NCI-H2196 treated with DMSO at 0.1 percent for 48 hours (cell line): ENCODE measurements at regions not wholly inside any gene's neighbourhood (a gene's known extent, or its start where the extent isn't known, plus 50 kb on each side); places are given as distances from the start of the nearest gene placed in this dataset.

ENCODE experiments used
- DNase-seq: peaks from one replicate; lab custom pipeline; 2025; ENCODE audit not compliant: unreplicated experiment; lab: John Stamatoyannopoulos, UW

DNA sequence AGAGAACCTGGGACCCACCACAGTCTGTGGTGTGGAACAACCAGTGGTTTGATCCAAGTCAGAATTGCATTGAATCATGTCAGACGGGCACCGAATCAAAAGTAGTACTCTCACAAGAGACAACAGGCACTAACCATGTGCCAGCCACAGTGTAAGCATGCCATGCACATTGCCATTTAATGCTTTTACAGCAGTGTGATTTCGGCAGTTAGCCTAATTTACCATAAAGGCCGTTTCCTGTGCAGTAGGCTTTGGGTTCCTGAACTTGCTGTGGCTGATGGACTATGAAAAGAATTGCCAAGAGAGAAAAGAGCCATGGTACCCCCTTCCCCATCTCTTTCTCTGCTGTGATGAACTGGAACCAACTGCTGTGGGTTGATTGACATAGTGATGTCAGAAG is 540.6 kb downstream of the EBF1 start:
- DNase-seq = no peak

DNA sequence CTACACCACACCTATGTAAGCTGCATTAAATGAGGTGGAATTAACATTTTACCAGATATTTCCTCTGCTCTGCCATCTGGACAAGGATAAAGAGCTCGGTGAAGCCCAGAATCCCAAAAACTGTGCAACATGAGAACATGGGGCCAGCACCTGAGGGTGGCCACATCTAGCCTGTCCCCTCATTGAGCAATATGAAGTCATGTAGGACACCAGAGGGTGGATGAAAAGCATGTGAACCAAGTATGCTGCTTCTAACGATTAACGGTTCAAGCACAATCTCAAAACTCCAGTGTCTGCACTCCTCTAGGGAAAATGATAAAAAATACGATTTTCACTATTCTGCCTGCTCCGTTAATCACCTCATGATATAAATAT is 545.8 kb downstream of the EBF1 start:
- DNase-seq = no peak

- no peak for DNase-seq
Measured at GRCh38 chr5:158553195-158553961, 546.3 kb downstream of the EBF1 start.

DNA sequence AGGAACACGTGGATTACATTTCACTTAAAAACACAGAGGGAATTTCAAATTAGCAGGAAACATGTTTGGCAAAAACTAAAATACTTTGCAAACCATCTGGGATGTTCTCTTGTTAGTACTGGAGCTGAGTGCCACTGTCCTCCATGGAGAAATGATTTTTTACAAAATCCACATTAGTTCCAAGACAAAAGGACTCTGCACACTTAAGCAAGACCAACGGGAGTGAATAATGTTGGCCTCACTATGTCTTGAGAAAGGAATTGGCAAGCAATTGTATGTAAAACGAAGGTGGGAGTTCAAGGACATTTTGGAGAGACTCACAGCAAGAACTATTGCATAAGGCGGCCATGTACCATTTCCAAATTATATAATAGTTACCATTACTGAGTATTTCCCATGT is 547.5 kb downstream of the EBF1 start:
- no peak for DNase-seq

- DNase-seq = no peak
Measured at GRCh38 chr5:158549311-158549710, 550.4 kb downstream of the EBF1 start.

GRCh38 chr5:158546748-158547147 is 553.0 kb downstream of the EBF1 start:
- DNase-seq = no peak

DNA sequence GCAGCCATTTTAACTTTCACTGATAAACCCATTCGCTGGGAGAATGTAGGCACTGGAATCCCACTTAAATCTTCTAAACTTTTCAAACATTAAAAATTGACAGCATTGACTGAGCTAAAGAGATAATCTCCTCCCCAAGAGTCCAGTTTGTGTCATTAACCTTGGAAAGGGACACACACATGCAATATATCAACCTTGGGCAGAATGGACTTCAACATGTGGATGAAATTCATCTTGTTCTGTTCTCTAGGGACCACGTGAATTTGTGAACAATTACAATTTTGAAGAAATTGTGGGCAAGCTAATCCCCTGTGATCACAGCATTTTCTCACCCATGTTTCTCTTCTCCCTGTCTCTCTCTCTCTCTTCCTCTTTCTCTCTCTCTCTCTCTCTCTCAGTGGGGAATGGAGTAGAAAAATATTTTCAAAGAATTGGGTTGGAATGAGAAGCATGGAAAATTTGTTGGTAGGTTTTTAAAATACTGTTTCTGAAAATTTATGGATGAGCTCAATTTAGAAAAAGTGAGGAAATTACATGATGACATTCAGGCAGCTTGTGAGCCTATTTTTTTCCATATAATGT is 553.7 kb downstream of the EBF1 start:
- DNase-seq = no peak

DNA sequence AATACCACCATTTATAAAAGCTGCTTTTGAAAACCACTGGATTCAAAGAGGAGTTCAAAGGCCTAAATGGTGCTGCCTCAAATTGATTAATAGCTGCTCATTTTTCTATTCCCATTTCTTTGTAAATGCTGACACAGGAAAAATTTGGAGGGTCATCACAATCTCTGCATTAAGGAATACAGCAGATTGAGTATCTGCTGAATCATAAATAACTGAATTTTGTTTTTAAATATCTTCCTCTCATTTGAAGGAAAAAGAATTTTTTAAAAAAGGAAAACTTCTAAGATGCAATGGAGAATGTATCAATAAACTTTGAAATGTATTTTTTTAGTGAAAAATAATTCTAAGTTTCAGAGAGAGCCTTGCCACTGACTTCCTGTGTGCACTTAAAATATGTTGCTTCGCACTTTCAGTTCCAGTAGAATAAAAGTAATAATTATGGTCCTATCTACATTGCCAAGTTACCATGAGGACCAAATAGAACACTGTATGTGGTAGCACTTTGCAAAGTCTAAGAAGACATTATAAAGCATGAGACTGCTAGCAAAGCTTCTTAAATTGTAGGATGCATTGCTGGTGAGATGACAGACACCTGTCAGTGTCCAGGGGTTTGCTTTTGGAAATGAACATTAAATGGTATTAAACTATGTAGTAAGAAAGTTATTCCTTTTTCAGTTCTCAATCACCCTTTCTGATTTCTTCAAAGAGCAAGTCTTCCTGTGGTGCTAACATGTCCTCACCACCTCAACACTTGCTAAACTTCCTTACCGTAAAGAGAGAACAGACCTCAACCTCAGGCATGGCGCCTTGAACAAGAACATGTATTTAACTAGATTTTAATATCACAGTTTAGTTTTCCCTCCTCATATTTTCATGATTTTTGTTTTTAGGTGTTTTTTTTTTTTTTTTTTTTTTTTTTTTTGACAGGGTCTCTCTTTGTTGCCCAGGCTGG is 555.1 kb downstream of the EBF1 start:
- no peak for DNase-seq

DNA sequence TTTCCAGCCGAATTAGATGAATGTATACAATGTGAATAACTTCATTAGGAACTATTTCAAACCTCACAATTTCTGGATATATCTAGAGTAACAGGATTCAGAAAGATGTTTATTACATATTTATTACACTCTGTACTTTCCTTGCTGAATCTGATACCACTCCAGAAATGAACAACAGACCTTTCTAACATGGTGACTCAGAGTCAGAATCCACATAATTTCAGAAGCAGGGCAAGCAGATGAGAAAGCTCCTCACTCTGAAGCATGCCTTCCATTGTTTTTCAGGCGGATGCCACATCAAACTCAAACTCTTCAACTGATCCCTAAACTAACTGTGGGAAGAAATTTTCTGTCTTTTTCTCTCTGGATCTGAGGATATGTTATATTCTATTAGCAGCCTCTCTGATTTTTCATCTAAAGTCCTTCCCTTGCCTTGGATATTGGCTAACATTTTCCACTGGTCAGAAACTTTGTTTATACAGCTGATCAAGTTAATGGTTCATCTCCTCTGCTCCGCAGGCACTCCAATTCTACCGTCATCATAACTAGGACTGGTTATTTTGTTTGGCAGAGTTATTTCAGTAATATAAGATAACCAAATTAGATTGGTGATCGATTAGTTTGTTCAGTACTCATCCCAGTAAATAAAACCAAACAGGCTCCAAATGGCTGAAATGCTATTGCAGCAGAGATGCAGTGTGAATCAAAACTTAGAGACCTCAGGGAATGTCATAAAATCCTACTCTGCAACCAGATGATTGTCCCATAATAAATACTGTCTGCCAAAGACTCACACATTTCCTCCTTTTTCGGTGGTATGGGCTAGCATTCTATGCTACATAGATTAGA is 556.0 kb downstream of the EBF1 start:
- no peak for DNase-seq

DNA sequence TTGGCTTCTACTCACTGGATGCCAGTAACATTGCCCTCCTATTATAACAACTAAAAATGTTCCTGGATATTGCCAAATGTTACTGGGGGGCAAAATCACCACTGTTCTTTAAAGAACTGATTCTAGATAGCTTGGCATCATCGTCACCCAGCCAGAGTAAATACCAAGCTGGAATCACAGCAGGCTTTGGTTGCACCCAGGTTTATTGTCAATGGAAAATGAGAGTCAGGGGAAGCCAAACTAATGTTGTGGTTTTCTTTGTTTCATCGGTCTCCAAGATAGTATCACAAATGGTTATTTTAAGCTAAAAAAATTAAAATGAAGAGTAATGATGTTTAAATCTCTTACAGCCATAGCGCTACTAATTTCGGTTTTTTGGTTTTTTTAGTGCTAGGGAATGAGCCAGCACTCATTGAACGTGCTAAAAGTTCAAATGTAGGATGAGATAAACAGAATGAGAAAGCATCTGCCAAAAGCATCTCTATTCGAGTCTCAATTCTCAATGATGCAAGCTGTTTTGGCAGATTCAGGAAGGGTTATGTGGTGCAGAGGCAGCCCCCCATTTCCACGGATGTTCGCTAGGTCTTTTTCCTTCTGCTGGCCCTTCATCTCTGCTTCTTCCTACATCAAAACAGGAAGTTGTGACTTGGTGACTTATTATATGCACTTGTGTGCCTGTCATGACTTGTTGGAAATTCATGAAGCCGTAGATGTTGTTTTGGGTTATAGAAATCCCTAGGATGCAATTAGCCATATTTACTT is 558.0 kb downstream of the EBF1 start:
- no peak for DNase-seq

DNA sequence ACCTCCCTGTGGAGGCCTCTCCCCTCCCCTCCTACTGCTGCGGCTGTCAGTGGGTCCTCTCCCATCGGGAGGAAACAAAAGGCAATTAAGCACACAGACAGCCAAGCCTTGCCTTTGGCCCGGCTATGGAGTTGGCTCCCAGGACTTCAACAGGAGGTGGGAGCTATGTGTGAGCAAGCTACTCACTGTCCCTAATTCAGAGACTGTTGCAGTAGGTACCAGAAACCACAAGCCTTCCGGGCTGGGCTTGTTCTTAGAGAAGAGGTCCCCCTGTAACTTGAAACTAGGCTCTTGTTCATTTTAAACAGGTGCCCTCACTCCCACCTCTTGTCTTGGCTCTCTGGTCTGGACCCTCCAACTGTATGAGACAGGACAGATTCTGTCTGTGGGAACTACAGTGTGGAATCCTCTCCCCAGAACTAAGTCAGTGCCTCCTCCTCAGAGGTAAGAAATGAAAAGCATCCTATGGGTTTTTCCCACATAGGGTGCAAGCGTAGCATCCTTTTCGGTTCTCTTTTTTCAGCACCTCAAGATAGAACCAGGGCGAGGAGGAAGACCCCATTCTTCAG is 561.1 kb downstream of the EBF1 start:
- no peak for DNase-seq

DNA sequence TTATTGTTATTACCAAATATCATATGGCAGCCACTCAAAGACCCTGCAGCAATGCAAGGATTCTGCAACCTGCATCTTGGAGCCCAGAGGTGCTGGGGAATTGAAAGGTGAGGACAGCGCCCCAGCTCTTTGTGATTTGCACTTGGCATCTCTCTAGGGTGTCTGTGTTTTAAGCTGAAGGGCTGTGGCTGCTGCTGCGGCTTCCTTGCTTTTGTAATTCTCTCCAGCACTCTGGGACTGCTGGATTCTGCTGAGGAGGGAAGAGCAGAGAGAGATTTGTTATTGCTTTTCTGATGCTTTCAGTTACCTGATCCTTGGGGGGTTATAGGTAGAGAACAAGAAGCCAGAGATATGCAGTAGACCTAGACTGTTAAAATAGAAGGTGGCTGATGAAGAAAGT is 562.4 kb downstream of the EBF1 start:
- no peak for DNase-seq

DNA sequence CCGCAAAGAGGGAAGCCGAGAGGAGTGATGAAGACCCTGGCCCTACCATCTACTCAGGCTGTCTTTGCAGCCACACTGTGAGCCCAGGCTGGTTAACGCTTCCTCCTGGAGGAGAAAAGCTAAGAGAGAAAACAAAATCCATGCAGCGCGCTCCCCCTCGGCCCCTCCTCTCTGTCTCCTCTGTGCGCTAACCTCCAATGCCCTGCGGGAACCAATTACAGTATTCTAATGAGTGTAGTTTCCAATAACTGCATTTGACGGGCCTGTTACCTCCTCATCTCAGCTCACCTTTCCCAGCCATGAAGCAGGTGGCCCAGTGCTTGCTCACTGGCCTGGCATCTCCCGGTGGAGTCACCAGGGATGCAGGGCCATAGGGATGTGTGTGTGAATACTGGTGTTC is 565.5 kb downstream of the EBF1 start:
- DNase-seq = no peak

GRCh38 chr5:158532739-158533138 is 567.0 kb downstream of the EBF1 start:
- no peak for DNase-seq

GRCh38 chr5:158531860-158532259 is 567.9 kb downstream of the EBF1 start:
- no peak for DNase-seq

GRCh38 chr5:158530115-158530514 is 569.6 kb downstream of the EBF1 start:
- DNase-seq = no peak

DNA sequence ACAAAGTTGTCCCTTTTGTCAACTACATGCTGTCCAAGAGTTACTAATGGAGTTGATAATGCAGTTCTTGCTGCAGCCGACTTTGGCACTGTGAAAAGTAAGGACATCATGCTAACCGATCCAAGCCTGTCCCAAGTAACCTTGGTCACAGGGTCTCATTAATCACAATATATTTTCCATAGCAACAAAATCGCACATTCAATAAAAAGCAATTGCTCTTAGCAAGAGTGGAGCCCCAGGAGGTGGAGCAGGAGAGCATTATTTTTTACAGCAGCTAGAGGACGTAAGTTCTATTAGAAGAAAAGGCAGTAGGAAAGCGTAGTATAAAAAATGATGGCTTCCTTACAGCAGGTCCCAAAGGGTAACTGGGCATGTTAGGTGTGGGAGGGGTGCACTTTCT is 570.3 kb downstream of the EBF1 start:
- DNase-seq = no peak

GRCh38 chr5:158525663-158526062 is 574.1 kb downstream of the EBF1 start:
- DNase-seq = no peak

DNA sequence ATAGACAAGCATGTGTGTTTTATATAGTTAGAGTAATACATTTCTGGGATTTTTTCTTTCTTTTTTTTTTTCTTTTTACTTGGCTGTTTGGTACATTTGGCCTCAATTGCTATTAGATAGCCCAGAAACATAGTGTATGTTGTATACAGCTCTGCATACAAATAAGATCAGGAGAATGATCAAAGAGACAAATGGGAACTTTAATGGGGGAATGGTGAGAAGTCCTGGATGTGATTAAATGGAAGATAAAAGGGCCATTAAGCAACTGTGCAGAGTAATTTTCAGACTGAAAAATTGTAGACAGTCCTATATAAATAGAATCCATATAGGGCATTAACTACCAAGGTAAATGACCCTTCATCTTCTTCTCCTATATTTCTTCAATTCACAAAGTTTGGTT is 575.6 kb downstream of the EBF1 start:
- no peak for DNase-seq

DNA sequence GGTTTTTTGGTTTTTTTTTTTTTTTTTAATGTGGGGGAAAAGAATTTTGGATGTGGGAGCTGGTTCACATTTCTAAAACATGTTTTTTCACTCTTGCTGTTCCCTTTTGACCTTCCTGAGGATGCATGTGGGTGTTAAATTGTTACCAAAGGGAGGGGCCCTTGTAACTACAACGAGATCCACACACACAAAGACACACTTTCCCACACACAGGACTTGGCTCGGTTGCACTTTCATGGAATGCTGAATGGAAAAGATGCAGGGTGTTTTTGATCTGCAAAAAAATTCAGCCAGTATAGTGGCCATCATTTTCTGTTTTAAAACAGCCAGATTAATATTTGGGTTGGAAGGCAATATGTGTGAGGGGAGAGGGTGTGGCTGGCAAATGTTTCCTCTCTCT is 576.9 kb downstream of the EBF1 start:
- DNase-seq = no peak
